ENCODE measurements at regions not wholly inside any gene's neighbourhood (a gene's known extent, or its start where the extent isn't known, plus 50 kb on each side); places are given as distances from the start of the nearest gene placed in this dataset.

DNA sequence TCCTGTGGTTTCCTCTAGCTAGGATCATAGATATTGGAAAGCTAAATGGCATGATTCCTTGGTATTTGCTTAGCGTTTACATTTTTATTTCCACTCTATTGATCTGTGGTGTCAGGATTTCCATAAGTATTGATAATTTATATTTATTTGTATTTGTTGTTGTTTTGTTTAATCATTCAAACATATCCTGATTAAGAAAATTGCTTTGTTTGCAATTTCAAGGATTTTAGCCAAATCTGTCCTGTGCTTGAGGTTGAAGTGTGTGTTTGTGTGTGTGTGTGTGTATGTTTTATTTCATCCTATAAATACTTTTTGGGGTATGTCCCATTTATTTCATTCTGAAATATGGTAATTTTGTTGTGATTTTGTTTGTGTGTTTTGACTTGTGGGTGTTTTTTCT, 1884.1 kb upstream of the CDH6 start:
- TF ChIP-seq, protein P1, sequence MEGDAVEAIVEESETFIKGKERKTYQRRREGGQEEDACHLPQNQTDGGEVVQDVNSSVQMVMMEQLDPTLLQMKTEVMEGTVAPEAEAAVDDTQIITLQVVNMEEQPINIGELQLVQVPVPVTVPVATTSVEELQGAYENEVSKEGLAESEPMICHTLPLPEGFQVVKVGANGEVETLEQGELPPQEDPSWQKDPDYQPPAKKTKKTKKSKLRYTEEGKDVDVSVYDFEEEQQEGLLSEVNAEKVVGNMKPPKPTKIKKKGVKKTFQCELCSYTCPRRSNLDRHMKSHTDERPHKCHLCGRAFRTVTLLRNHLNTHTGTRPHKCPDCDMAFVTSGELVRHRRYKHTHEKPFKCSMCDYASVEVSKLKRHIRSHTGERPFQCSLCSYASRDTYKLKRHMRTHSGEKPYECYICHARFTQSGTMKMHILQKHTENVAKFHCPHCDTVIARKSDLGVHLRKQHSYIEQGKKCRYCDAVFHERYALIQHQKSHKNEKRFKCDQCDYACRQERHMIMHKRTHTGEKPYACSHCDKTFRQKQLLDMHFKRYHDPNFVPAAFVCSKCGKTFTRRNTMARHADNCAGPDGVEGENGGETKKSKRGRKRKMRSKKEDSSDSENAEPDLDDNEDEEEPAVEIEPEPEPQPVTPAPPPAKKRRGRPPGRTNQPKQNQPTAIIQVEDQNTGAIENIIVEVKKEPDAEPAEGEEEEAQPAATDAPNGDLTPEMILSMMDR (conservative IDR thresholded peaks at IDR 0.05; ENCODE audit: low read depth, low read length): no peak
- Histone ChIP-seq H3K79me2 (ENCODE audit: insufficient read depth, low read depth) (no peaks in the 10 kb centered on the region), H3K27me3 (ENCODE audit: insufficient read depth, low read depth) (no peaks in the 10 kb centered on the region)

DNA sequence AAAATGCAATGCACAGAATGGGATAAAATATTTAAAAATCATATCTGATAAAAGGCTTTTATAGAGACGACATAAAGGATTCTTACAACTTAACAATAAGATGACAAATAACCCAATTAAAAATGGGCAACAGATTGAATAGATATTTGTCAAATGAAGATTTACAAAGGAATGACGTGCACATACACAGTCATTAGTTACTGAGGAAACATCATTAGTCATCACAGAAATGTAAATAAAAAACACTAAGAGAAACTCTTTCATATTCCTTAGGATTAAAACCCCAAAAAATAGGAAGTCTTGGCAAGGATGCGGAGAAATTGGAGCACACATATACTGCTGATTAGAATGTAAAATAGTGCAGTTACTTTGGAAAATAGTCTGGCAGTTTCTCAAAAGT, 1886.0 kb upstream of the CDH6 start:
- no peaks in the 10 kb centered on the region for H4K20me1 ChIP-seq (ENCODE audit: insufficient read depth)
- no peak overlapping the region for H3K4me3 ChIP-seq (IDR thresholded peaks at IDR 0.05; ENCODE audit: insufficient read depth, low read depth, low read length)
- TF ChIP-seq, protein P1 (conservative IDR thresholded peaks at IDR 0.05; ENCODE audit: low read depth, low read length): no peak
- H3K4me1 ChIP-seq (ENCODE audit: low read depth, poor library complexity, severe bottlenecking): no peaks in the 10 kb centered on the region
- no peak overlapping the region for H3K27ac ChIP-seq
- no peaks in the 10 kb centered on the region for H3K27me3 ChIP-seq (ENCODE audit: insufficient read depth, low read depth)
- no peak overlapping the region for H3K4me2 ChIP-seq
- H3K79me2 ChIP-seq (ENCODE audit: insufficient read depth, low read depth): no peaks in the 10 kb centered on the region
- no peaks in the 10 kb centered on the region for H3K36me3 ChIP-seq (ENCODE audit: insufficient read depth)
- H3K9ac ChIP-seq: no peak overlapping the region
- no peak overlapping the region for H2AFZ ChIP-seq (ENCODE audit: low read depth)

More for the DNA sequence above, 1884.1 kb upstream of the CDH6 start:
- no peaks in the 10 kb centered on the region for H3K4me1 ChIP-seq (ENCODE audit: low read depth, poor library complexity, severe bottlenecking)
- H4K20me1 ChIP-seq (ENCODE audit: insufficient read depth): no peaks in the 10 kb centered on the region
- no peak overlapping the region for H3K27ac ChIP-seq
- H3K9ac ChIP-seq: no peak overlapping the region
- H3K4me3 ChIP-seq (IDR thresholded peaks at IDR 0.05; ENCODE audit: insufficient read depth, low read depth, low read length): no peak overlapping the region
- H3K4me2 ChIP-seq: no peak overlapping the region
- H2AFZ ChIP-seq (ENCODE audit: low read depth): no peak overlapping the region
- no peaks in the 10 kb centered on the region for H3K36me3 ChIP-seq (ENCODE audit: insufficient read depth)

DNA sequence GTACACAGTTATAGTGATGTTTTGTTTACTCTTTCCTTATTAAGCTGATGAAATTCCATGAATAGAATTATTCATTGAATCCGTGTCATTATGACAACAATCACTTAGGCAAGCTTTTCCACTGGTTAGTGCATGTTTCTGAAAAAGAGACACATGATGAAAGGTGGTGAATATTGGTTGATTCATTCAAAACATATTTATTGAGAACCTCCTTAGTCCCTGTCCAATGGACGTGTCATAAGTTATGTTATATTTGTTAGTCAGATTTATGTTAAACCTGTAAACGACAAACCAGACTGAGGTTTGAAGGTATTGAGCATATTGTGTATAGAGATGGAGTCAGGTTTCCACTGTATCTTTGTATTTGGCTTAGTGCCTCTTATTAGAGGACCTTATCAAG, 1888.9 kb upstream of the CDH6 start:
- H3K36me3 ChIP-seq (ENCODE audit: insufficient read depth): no peaks in the 10 kb centered on the region
- TF ChIP-seq, protein P1 (conservative IDR thresholded peaks at IDR 0.05; ENCODE audit: low read depth, low read length): no peak
- no peaks in the 10 kb centered on the region for H3K27me3 ChIP-seq (ENCODE audit: insufficient read depth, low read depth)
- H3K4me1 ChIP-seq (ENCODE audit: low read depth, poor library complexity, severe bottlenecking): no peaks in the 10 kb centered on the region
- no peak overlapping the region for H2AFZ ChIP-seq (ENCODE audit: low read depth)
- no peaks in the 10 kb centered on the region for H4K20me1 ChIP-seq (ENCODE audit: insufficient read depth)
- H3K27ac ChIP-seq: no peak overlapping the region
- H3K4me3 ChIP-seq (IDR thresholded peaks at IDR 0.05; ENCODE audit: insufficient read depth, low read depth, low read length): no peak overlapping the region
- H3K79me2 ChIP-seq (ENCODE audit: insufficient read depth, low read depth): no peaks in the 10 kb centered on the region
- no peak overlapping the region for H3K9ac ChIP-seq
- no peak overlapping the region for H3K4me2 ChIP-seq

DNA sequence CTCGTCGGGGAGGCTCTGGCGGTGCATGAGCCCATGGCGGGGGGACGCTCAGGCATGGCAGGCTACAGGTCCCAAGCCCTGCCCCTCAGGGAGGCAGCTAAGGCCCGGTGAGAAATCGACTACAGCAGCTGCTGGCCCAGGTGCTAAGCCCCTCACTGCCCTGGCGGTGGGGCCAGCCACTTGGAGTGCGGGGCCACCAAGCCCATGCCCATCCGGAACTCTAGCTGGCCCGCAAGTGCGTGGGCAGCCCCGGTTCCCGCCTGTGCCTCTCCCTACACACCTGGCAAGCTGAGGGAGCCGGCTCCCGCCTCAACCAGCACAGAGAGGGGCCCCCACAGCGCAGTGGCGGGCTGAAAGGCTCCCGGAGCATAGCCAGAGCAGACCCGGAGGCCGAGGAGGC, 1896.9 kb upstream of the CDH6 start:
- Histone ChIP-seq H3K27me3 (ENCODE audit: insufficient read depth, low read depth) (no peaks in the 10 kb centered on the region), H3K36me3 (ENCODE audit: insufficient read depth) (no peaks in the 10 kb centered on the region), H4K20me1 (ENCODE audit: insufficient read depth) (no peaks in the 10 kb centered on the region), H3K4me1 (ENCODE audit: low read depth, poor library complexity, severe bottlenecking) (no peaks in the 10 kb centered on the region), H3K9ac (no peak overlapping the region), H3K4me3 (IDR thresholded peaks at IDR 0.05; ENCODE audit: insufficient read depth, low read depth, low read length) (no peak overlapping the region), H3K79me2 (ENCODE audit: insufficient read depth, low read depth) (no peaks in the 10 kb centered on the region), H2AFZ (ENCODE audit: low read depth) (no peak overlapping the region), H3K27ac (no peak overlapping the region), H3K4me2 (no peak overlapping the region)
- TF ChIP-seq, protein P1 (conservative IDR thresholded peaks at IDR 0.05; ENCODE audit: low read depth, low read length): no peak
